Epithelial cell of esophagus (primary cell): ENCODE measurements at regions not wholly inside any gene's neighbourhood (a gene's known extent, or its start where the extent isn't known, plus 50 kb on each side); places are given as distances from the start of the nearest gene placed in this dataset.

Experiments
- DNase-seq: peaks from one replicate; pipeline ENCODE4 v3.0.0; 2010; ENCODE audit warnings: low read depth
- H3K4me3 ChIP-seq: 2 replicates; pipeline ENCODE4 v1.5.1; 2011; ENCODE audit warnings: mild to moderate bottlenecking, low read length, control low read depth
- TF ChIP-seq, protein P1 (sequence below): IDR thresholded peaks from 2 replicates; pipeline ENCODE4 v1.5.1; 2011; ENCODE audit warnings: low read depth, mild to moderate bottlenecking, low read length, control low read depth, inconsistent platforms; ENCODE audit not compliant: insufficient read depth; ENCODE audit errors: missing control alignments

DNA sequence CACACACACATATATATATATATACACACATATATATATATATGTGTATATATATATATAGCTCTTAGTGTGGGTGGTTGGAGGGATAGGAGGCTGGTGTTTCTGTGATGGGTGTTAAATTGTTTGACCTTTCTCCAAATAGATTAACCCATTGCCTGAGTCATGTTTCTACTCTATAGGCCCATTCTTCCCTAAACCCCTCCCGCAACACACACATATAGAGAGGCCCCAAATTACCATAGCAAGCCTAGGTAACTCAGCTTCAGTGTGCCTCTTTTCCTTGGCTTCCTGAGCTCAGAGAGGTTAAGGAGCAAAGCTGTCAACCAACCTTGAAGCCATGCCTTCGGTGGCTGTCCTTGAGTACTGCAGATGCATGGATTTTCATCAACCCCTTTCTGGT, 98.7 kb upstream of the ADO start:
- no peak for DNase-seq
- TF ChIP-seq, protein P1, sequence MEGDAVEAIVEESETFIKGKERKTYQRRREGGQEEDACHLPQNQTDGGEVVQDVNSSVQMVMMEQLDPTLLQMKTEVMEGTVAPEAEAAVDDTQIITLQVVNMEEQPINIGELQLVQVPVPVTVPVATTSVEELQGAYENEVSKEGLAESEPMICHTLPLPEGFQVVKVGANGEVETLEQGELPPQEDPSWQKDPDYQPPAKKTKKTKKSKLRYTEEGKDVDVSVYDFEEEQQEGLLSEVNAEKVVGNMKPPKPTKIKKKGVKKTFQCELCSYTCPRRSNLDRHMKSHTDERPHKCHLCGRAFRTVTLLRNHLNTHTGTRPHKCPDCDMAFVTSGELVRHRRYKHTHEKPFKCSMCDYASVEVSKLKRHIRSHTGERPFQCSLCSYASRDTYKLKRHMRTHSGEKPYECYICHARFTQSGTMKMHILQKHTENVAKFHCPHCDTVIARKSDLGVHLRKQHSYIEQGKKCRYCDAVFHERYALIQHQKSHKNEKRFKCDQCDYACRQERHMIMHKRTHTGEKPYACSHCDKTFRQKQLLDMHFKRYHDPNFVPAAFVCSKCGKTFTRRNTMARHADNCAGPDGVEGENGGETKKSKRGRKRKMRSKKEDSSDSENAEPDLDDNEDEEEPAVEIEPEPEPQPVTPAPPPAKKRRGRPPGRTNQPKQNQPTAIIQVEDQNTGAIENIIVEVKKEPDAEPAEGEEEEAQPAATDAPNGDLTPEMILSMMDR = no peak
- H3K4me3 ChIP-seq = no peak overlapping the region

DNA sequence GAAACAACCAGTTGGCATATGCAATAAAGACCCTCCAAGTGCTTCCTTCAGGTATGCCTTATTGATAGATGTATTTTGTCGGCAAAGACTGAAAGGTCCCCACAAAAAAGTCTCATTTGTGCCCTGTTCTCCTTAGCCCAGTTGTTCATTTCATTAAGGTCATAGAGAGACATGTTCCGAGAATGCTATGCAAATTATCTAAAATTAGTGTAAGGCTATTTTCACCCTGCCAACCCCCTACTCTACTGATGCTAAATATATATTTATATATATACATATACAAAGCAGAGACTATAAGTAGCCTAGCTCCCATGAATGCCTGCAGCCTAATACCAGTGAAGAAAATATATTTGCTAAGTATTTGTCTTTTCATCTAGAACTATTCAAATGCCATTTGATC, 96.7 kb upstream of the ADO start:
- DNase-seq = no peak

DNA sequence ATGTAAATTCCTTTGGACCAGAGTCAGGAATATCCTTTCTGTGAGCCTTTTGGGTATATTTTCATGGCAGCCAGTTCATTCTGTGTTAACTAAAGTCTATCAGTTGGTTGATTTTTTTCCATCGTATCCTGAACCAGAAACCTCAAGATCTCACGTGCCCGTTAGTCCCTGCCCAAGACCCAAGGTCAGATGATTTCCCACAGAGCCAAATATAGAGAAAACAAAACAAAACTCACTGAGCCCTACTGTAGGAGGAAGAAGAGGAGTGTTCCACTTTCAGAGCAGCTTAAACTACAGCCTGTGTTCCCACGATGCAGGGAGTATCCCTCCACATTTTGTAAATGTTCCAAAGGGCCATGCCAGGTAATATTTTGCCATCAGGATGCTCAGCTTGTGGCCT, 96.0 kb upstream of the ADO start:
- TF ChIP-seq, protein P1 = no peak
- no peak for DNase-seq
- no peak overlapping the region for H3K4me3 ChIP-seq

More for the DNA sequence above, 96.7 kb upstream of the ADO start:
- TF ChIP-seq, protein P1 = no peak
- H3K4me3 ChIP-seq = no peak overlapping the region

DNA sequence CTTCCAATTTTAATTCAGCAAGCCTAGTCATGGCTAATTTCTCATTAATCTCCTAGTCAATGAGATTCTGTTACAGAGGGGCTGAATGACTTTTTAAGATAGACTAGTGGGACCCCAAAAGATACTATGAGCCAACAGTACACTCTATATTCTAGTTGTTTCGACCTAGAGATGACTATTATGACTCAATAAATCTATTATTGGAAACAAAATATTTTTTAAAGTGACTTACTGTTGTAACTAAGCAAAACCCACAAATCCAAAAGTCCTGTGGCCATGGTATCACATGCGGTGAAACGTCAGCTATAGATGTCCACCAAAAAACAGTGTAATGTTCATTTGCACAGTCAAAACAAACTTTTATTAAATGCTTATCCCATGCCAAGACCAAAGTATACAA, 95.3 kb upstream of the ADO start:
- DNase-seq = no peak
- TF ChIP-seq, protein P1 = no peak
- no peak overlapping the region for H3K4me3 ChIP-seq

DNA sequence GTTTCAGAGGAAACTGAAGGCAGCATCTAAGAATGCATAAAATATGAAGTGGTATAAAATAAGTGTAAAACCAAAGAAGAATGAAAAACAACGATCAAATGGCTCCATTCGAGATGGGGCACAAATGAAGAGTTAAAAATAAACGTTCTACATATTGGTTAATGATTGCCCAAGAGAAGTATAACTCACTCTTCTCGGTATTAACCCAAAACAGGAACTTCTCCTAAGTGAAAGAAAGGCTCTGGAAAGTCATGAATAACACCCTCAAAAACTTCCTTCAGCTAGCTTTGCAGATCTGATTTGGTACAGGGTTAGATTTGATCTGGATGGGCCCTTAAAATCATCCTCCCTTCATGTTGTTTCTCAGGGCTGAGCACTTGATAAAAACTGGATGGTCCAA, 94.3 kb upstream of the ADO start:
- no peak overlapping the region for H3K4me3 ChIP-seq
- TF ChIP-seq, protein P1 = no peak
- DNase-seq = no peak

DNA sequence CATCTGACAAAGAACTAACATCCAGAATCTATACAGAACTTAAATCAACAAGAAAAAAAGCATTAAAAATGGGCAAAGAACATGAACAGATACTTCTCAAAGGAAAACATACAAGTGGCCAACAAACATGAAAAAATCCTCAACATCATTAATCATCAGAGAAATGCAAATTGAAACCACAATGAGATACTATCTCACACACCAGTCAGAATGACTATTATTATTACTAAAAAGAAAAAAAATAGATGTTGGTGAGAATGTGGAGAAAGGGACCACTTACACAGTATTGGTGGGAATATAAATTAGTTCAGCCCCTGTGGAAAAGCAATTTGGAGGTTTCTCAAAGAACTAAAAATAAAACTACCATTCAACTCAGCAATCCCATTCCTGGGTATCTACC, 89.1 kb upstream of the ADO start:
- H3K4me3 ChIP-seq = no peak overlapping the region
- no peak for DNase-seq
- TF ChIP-seq, protein P1 = no peak

DNA sequence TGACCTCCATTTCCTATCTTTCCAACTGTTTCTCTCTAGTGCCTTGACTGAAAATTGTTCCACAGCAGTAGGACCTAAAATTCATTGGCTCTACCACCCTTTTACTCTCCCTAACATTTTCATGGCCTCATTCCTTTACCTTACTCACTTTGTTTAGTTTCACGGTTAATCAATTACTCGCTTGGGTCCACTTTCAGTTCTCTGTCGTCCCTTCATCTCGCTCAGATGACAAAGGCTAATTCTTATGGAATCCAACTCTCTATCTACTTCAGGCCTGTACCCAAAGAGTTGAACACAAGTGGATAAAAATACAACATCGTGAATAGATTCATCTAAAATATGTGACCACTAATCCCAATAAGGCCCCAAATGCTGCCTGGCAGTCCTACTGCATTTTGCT, 85.9 kb upstream of the ADO start:
- H3K4me3 ChIP-seq = no peak overlapping the region
- TF ChIP-seq, protein P1 = no peak
- DNase-seq = no peak
